HepG2 (cell line): ENCODE measurements at regions not wholly inside any gene's neighbourhood (a gene's known extent, or its start where the extent isn't known, plus 50 kb on each side); places are given as distances from the start of the nearest gene placed in this dataset.

Experiments
- ETV5 ChIP-seq: IDR thresholded peaks from 2 replicates; pipeline ENCODE4 v1.6.1; 2018; ENCODE audit warnings: missing biosample characterization, missing genetic modification reagents, inconsistent platforms, borderline replicate concordance
- LCORL ChIP-seq, 2 experiments: fragments of 450-650 bp in 1 of 2; sonication (generic) in 1 of 2; formaldehyde crosslinking in 1 of 2; IDR thresholded peaks; 2 replicates each; pipeline versions ENCODE4 v1.5.0 to v1.6.1; 2017 to 2020; ENCODE audit warnings: antibody characterized with exemption in 1 of 2, missing genetic modification reagents in 1 of 2
- MIER3 ChIP-seq: IDR thresholded peaks from 2 replicates; pipeline ENCODE4 v1.6.1; 2016; ENCODE audit warnings: missing compliant biosample characterization, borderline replicate concordance
- RBM39 ChIP-seq: fragments of 200-400 bp; formaldehyde crosslinking; IDR thresholded peaks from one replicate; pipeline ENCODE4 v1.6.1; 2018; ENCODE audit warnings: antibody characterized with exemption, mild to moderate bottlenecking, low read depth, low read length; ENCODE audit not compliant: poor library complexity, severe bottlenecking
- SP1 ChIP-seq, 2 experiments: fragments of 450-650 bp in 1 of 2; sonication (generic) in 1 of 2; formaldehyde crosslinking in 1 of 2; IDR thresholded peaks; 2 replicates each; pipeline versions ENCODE4 v1.4.0 to v1.6.1; 2016 to 2020; ENCODE audit warnings: missing genetic modification reagents in 1 of 2
- ZNF343 ChIP-seq: sonication (generic); formaldehyde crosslinking; IDR thresholded peaks from 2 replicates; pipeline ENCODE4 v1.4.0; 2020; ENCODE audit warnings: mild to moderate bottlenecking, missing genetic modification reagents
- ZNF451 ChIP-seq: sonication (generic); formaldehyde crosslinking; IDR thresholded peaks from 2 replicates; pipeline ENCODE4 v1.5.0; 2020; ENCODE audit warnings: mild to moderate bottlenecking, missing genetic modification reagents
- ZNF672 ChIP-seq: sonication (generic); formaldehyde crosslinking; IDR thresholded peaks from 2 replicates; pipeline ENCODE4 v1.8.1; 2022; ENCODE audit warnings: missing genetic modification reagents
- TF ChIP-seq, protein P1 (sequence below): sonication (generic); formaldehyde crosslinking; IDR thresholded peaks from 2 replicates; pipeline ENCODE4 v1.4.0; 2020; ENCODE audit warnings: low read depth, mild to moderate bottlenecking, missing genetic modification reagents
- TF ChIP-seq, protein P2 (sequence below): sonication (generic); formaldehyde crosslinking; IDR thresholded peaks from 2 replicates; pipeline ENCODE4 v1.5.1; 2020; ENCODE audit warnings: mild to moderate bottlenecking, missing genetic modification reagents
- TF ChIP-seq, protein P3 (sequence below): sonication (generic); formaldehyde crosslinking; IDR thresholded peaks from 2 replicates; pipeline ENCODE4 v1.4.0; 2020; ENCODE audit warnings: missing genetic modification reagents
- TF ChIP-seq, protein P4 (sequence below): sonication (generic); formaldehyde crosslinking; IDR thresholded peaks from 2 replicates; pipeline ENCODE4 v1.5.0; 2020; ENCODE audit warnings: mild to moderate bottlenecking, missing genetic modification reagents

DNA sequence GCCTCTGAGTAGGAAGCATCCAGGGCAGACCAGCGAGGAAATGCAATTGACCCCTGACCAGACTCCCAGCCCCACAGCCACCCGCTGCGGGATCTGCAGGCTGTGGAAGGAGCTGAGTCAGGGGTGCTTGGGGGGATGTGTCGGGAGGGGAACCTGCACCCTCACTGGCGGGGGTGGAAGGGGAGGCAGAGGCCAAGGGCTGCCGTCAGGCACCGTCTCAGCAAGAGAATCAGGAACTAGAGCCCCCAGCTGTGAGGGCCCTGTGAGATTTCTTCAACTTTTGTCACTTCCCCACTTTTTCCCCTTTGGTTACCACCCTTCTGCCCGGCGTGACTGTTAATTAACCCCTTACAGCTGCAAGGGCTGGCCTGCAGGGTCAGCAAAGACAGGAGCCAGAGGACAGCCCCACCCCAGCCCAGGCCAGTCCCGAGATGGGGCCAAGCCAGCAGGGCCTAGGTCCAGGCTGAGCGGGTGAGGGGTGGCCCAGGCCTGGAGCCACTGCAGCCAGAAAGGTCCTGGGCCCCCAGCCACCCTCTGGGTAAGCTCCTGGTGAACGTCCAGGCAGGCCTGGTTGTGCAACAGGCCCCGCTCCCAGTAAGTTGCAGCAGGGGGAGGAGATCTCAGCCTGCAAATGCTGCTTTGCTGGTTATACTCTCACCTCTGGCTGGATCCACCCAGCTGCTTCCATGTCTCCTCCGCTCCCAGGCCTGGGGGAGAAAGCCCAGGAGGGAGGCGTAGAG lies 147.0 kb upstream of the ID2 start (continued):
- TF ChIP-seq ETV5 = no peak; the same call in 1 of the 2 replicates
- TF ChIP-seq, protein P1, sequence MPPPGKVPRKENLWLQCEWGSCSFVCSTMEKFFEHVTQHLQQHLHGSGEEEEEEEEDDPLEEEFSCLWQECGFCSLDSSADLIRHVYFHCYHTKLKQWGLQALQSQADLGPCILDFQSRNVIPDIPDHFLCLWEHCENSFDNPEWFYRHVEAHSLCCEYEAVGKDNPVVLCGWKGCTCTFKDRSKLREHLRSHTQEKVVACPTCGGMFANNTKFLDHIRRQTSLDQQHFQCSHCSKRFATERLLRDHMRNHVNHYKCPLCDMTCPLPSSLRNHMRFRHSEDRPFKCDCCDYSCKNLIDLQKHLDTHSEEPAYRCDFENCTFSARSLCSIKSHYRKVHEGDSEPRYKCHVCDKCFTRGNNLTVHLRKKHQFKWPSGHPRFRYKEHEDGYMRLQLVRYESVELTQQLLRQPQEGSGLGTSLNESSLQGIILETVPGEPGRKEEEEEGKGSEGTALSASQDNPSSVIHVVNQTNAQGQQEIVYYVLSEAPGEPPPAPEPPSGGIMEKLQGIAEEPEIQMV (CRISPR knock-in tag) = no peak
- TF ChIP-seq, protein P2, sequence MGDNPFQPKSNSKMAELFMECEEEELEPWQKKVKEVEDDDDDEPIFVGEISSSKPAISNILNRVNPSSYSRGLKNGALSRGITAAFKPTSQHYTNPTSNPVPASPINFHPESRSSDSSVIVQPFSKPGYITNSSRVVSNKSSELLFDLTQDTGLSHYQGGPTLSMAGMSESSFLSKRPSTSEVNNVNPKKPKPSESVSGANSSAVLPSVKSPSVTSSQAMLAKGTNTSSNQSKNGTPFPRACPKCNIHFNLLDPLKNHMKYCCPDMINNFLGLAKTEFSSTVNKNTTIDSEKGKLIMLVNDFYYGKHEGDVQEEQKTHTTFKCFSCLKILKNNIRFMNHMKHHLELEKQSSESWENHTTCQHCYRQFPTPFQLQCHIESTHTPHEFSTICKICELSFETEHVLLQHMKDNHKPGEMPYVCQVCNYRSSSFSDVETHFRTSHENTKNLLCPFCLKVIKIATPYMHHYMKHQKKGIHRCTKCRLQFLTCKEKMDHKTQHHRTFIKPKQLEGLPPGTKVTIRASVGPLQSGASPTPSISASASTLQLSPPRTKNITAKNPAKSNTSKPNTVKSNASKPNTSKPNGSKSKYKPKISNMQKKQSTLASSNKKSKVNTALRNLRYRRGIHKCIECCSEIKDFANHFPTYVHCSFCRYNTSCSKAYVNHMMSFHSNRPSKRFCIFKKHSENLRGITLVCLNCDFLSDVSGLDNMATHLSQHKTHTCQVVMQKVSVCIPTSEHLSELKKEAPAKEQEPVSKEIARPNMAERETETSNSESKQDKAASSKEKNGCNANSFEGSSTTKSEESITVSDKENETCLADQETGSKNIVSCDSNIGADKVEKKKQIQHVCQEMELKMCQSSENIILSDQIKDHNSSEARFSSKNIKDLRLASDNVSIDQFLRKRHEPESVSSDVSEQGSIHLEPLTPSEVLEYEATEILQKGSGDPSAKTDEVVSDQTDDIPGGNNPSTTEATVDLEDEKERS (CRISPR knock-in tag) = peak; percentile 53; the same call in 1 of the 2 replicates
- TF ChIP-seq, protein P3, sequence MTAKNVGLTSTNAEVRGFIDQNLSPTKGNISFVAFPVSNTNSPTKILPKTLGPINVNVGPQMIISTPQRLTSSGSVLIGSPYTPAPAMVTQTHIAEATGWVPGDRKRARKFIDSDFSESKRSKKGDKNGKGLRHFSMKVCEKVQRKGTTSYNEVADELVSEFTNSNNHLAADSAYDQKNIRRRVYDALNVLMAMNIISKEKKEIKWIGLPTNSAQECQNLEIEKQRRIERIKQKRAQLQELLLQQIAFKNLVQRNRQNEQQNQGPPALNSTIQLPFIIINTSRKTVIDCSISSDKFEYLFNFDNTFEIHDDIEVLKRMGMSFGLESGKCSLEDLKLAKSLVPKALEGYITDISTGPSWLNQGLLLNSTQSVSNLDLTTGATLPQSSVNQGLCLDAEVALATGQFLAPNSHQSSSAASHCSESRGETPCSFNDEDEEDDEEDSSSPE (CRISPR knock-in tag) = no peak
- no peak for TF ChIP-seq SP1 (IDR thresholded peaks at IDR 0.05)
- TF ChIP-seq SP1 (CRISPR knock-in tag; IDR thresholded peaks at IDR 0.05) = no peak
- no peak for TF ChIP-seq ZNF451 (CRISPR knock-in tag)
- no peak for TF ChIP-seq ZNF672 (CRISPR knock-in tag)
- peak; percentile 11 for TF ChIP-seq RBM39
- no peak for TF ChIP-seq MIER3 (CRISPR knock-in tag)
- TF ChIP-seq, protein P4, sequence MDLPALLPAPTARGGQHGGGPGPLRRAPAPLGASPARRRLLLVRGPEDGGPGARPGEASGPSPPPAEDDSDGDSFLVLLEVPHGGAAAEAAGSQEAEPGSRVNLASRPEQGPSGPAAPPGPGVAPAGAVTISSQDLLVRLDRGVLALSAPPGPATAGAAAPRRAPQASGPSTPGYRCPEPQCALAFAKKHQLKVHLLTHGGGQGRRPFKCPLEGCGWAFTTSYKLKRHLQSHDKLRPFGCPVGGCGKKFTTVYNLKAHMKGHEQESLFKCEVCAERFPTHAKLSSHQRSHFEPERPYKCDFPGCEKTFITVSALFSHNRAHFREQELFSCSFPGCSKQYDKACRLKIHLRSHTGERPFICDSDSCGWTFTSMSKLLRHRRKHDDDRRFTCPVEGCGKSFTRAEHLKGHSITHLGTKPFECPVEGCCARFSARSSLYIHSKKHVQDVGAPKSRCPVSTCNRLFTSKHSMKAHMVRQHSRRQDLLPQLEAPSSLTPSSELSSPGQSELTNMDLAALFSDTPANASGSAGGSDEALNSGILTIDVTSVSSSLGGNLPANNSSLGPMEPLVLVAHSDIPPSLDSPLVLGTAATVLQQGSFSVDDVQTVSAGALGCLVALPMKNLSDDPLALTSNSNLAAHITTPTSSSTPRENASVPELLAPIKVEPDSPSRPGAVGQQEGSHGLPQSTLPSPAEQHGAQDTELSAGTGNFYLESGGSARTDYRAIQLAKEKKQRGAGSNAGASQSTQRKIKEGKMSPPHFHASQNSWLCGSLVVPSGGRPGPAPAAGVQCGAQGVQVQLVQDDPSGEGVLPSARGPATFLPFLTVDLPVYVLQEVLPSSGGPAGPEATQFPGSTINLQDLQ = 0 out of 2 replicates have a peak, but pooled peaks have one; percentile 49
- TF ChIP-seq LCORL (IDR thresholded peaks at IDR 0.05) = no peak
- TF ChIP-seq LCORL (CRISPR knock-in tag; IDR thresholded peaks at IDR 0.05) = peak; percentile 87; the same call in 1 of the 2 replicates
- no peak for TF ChIP-seq ZNF343 (CRISPR knock-in tag)
